GM21381 (cell line): ENCODE measurements at regions not wholly inside any gene's neighbourhood (a gene's known extent, or its start where the extent isn't known, plus 50 kb on each side); places are given as distances from the start of the nearest gene placed in this dataset.

Source experiments
- ATAC-seq: cut with Tn5 transposase; IDR thresholded peaks from one replicate; pipeline ENCODE4 v1.9.1; 2021; ENCODE audit warnings: mild to moderate bottlenecking, moderate library complexity; ENCODE audit not compliant: unreplicated experiment

GRCh38 chr14:73783107-73783727 lies 68.4 kb upstream of the PTGR2 start:
- no peak for ATAC-seq

GRCh38 chr14:73782623-73783022 lies 68.4 kb upstream of the PNMA1 start:
- no peak for ATAC-seq

- ATAC-seq = no peak
These were observed 66.7 kb upstream of the PNMA1 start for GRCh38 chr14:73780896-73781295.

DNA sequence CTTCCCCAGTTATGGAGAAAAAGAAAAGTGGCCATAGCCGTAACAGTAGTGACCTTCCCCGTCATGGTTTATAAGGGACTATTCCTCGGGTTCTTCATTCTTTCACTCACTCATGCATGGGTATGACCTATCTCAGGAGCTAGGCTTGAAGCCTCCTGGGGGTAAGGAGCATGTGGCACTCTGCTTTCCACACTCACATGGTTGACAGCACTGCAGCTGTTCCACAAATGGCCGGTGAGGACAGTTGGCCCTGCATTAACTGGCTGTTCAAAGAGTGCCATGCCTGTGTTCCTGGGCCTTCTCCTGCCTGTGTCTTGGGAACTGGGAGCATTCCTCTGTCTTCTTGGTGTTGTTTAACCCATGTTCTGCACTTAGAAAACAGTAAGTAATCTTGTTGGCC lies 66.2 kb upstream of the PNMA1 start:
- ATAC-seq = no peak

- ATAC-seq = no peak
These were observed 64.6 kb upstream of the PNMA1 start for GRCh38 chr14:73778736-73779135.

GRCh38 chr14:73777420-73777819 lies 63.2 kb upstream of the PNMA1 start:
- no peak for ATAC-seq

DNA sequence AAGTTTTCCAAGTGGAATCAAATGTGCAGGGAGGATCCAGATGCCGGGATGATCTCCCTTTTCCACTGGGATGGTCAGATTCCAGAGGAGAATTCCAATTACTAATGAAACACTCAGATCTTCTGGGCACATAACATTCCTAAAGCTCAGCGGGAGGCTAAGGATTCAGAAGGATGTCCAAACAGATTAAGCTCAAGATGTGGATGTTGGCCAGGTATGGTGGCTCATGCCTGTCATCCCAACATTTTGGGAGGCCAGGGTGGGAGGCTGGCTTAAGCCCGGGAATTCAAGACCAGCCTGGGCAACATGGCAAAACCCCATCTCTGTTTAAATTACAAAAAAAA lies 62.0 kb upstream of the PNMA1 start:
- ATAC-seq = no peak

DNA sequence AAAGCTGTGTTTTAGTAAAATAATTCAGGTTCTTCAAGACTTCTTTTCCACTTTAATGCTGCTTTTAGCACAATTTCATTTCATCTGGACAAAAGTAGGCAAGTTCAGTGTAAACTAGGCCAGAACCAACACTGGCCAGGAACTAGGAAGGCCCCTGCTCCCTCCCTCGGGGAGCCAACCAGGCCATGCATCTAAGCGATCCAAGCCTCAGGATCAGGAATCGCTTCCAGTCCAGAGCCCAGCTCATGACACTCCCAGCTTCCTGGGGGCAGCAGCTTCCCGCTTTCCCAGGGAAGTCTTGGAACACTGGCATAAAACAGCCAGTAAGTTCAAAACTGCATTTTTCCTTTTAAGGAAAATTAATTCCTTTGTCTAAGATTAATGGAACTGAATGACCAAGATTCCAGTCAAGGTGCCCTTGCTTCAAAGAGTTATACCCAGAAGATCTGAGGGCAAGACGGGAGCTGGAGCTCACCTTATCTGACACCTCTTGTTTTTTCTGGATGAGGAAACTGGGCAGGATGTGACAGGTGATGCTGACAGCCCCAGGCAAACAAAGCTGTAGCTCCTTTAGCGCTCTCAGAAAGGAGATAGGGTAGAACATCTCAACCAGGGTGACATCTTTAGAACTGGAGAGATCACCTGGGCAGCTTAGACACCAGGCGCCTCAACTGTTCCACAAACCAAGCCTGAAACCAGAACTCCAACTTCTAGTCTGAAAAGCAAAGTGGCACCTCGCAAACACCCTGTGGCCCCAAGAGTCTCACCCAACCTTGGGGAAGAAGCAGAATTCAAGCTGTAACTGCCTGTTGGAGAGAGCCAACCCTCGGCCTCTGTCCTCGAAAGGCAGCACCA lies 61.4 kb upstream of the PNMA1 start:
- no peak for ATAC-seq

DNA sequence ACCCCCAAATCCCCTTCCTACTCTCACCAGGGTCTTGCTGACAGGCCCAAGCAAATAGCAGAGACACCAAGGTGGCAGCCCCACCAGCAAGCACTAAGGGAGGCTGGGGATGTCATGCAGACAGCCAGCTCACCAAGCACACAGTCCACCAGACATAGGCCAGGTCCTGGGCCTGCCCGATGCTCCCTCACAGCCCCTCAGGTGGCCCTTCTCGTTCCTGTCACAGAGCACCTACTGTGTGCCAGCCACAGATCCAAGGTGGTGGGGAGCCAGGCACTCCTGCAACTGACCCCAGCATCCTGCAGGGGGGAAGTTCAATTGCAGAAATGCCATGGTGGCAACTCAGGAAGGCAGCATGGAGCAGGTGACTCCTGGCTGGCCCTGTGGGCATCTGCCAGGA lies 60.5 kb upstream of the PNMA1 start:
- no peak for ATAC-seq

GRCh38 chr14:73774241-73774570 lies 60.0 kb upstream of the PNMA1 start:
- ATAC-seq = no peak

DNA sequence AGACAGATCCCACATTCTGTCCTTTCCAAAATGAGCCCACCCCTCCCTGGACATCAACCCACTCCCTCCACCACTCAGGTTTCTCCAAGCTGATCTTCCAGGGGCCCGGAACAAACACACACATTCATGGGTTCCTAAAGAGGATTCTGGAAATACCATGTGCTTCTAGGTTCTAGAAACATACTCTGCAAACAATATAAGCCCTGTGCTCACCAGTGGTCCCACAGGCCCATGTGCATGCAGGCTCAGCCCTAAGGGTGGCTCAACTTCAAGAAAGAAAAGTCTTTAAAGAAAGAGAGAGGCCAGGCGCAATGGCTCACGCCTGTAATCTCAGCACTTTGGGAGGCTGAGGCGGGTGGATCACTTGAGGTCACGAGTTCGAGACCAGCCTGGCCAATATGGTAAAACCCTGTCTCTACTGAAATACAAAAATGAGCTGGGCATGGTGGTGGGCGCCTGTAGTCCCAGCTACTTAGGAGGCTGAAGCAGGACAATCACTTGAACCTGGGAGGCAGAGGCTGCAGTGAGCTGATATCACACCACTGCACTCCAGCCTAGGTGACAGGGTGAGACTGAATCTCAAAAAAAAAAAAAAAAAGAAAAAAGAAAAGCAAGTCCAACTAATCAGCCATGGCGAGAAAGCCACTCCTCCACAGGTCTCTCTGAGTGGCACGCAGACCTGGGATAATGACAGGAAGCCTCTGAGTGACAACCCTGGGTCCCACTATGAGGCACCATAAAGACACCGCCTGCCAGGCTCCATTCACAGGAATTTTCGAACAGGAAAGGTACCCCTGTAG lies 59.5 kb upstream of the PNMA1 start:
- ATAC-seq = no peak

GRCh38 chr14:73771848-73772638 lies 57.9 kb upstream of the PNMA1 start:
- ATAC-seq = peak; percentile 45

- ATAC-seq = peak; percentile 22
These were observed 57.0 kb upstream of the PNMA1 start for GRCh38 chr14:73770977-73771847.

DNA sequence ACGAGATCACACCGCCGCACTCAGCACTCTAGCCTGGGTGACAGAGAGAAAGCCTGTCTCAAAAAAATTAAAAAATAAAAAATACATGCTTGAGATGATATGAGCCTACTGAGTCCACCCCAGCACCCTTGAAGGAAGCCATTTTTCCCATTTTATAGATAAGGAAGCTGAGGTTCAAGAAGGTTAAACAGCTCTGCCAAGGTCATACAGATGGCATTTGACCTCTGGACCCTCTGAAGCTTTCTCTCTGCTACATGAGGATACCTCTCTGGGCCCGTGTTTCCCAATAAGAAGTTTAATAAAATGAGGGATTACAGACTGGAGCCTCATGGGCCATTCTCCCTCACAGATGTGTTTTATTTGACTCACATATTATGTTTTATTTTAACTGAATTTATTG lies 53.9 kb upstream of the PNMA1 start:
- ATAC-seq = no peak

DNA sequence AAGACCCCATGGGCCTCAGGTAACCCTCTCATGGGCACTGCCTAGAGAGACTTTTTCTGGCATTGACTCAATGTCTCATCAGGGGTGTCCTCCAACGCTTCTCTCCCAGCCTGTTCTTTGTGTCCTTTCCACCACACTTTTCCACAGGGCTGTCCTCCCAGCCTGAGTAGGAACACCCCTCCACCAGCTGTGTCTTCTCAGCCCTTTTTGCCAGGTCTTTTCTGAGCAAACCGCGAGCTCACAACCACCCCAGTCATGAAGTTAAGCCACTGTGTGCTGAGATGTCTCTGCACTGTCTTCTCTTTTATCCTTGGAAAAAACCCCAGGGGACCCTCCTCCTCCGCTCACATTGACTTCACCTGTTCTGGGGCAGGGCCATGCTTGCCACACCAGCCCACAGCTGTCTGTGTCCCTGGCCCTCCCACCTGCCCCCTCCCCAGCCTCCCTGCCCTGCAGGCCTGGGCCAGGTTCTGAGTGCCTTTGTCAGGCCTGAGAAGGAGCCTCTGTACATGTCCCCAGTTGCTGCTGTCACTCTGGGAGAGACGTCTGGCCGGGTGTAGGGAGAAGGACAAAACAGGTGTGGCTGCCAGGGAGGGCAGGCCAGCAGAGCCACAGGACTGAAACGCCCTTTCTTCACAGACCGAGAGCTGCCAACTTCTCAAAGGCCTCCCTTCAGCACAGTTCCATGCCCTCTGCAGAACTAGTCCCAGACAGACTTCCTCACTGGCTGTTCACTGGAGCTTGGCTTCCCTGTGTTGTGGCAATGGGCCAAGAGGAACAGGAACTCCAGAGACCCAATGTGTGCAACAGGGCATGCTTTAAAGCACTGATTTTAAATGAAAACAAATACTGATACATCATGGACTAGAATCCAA lies 50.5 kb upstream of the PNMA1 start:
- no peak for ATAC-seq
